COLO668 (cell line): ENCODE measurements at regions not wholly inside any gene's neighbourhood (a gene's known extent, or its start where the extent isn't known, plus 50 kb on each side); places are given as distances from the start of the nearest gene placed in this dataset.
"Not testable (repeated sequence)": the region's sequence is repeated elsewhere in the genome, so short reads cannot be mapped to it uniquely, and the experiment has no call there.

ENCODE experiments used
- DNase-seq: peaks from one replicate; lab custom pipeline; 2025; ENCODE audit not compliant: unreplicated experiment; lab: John Stamatoyannopoulos, UW

GRCh38 chr16:72598696-72599095 is 426.7 kb upstream of the PMFBP1 start:
- no peak for DNase-seq

- DNase-seq = no peak
Observed at GRCh38 chr16:72597938-72598337, 426.0 kb upstream of the PMFBP1 start.

- no peak for DNase-seq
Observed at GRCh38 chr16:72596373-72596772, 424.4 kb upstream of the PMFBP1 start.

- DNase-seq = no peak
Observed at GRCh38 chr16:72590151-72590937, 418.4 kb upstream of the PMFBP1 start.

GRCh38 chr16:72588551-72588950 is 416.6 kb upstream of the PMFBP1 start:
- no peak for DNase-seq

GRCh38 chr16:72578061-72578460 is 406.1 kb upstream of the PMFBP1 start:
- not testable (repeated sequence) for DNase-seq

GRCh38 chr16:72576189-72576588 is 404.2 kb upstream of the PMFBP1 start:
- no peak for DNase-seq

- DNase-seq = no peak
Observed at GRCh38 chr16:72569677-72570076, 397.7 kb upstream of the PMFBP1 start.

GRCh38 chr16:72568502-72568901 is 396.5 kb upstream of the PMFBP1 start:
- DNase-seq = no peak

- DNase-seq = no peak
Observed at GRCh38 chr16:72566174-72566573, 394.2 kb upstream of the PMFBP1 start.

GRCh38 chr16:72565106-72565505 is 393.2 kb upstream of the PMFBP1 start:
- DNase-seq = no peak

GRCh38 chr16:72560617-72561016 is 388.7 kb upstream of the PMFBP1 start:
- DNase-seq = no peak

- DNase-seq = no peak
Observed at GRCh38 chr16:72558501-72558900, 386.5 kb upstream of the PMFBP1 start.

- no peak for DNase-seq
Observed at GRCh38 chr16:72554935-72555334, 383.0 kb upstream of the PMFBP1 start.

- DNase-seq = no peak
Observed at GRCh38 chr16:72552654-72553053, 380.7 kb upstream of the PMFBP1 start.

GRCh38 chr16:72551649-72552048 is 379.7 kb upstream of the PMFBP1 start:
- DNase-seq = no peak

- DNase-seq = no peak
Observed at GRCh38 chr16:72549878-72550277, 377.9 kb upstream of the PMFBP1 start.

GRCh38 chr16:72542102-72542501 is 370.1 kb upstream of the PMFBP1 start:
- no peak for DNase-seq

GRCh38 chr16:72537664-72538063 is 365.7 kb upstream of the PMFBP1 start:
- DNase-seq = no peak

- no peak for DNase-seq
Observed at GRCh38 chr16:72536723-72537435, 364.9 kb upstream of the PMFBP1 start.

GRCh38 chr16:72532906-72533410 is 361.0 kb upstream of the PMFBP1 start:
- no peak for DNase-seq

GRCh38 chr16:72530434-72530833 is 358.5 kb upstream of the PMFBP1 start:
- no peak for DNase-seq
